Choroid plexus epithelial cell (primary cell): ENCODE measurements at regions not wholly inside any gene's neighbourhood (a gene's known extent, or its start where the extent isn't known, plus 50 kb on each side); places are given as distances from the start of the nearest gene placed in this dataset.

ENCODE experiments used
- DNase-seq: peaks from one replicate; pipeline ENCODE4 v3.0.0-alpha.2; 2010; ENCODE audit warnings: low read depth
- H3K4me3 ChIP-seq: 2 replicates; pipeline ENCODE4 v1.5.1; 2011; ENCODE audit warnings: low read depth, mild to moderate bottlenecking, control low read depth, low read length, moderate library complexity
- CTCF ChIP-seq: conservative IDR thresholded peaks from 2 replicates; pipeline ENCODE4 v1.5.1; 2011; ENCODE audit warnings: low read depth, mild to moderate bottlenecking, control low read depth, inconsistent platforms, low read length, moderate library complexity

- peak overlapping the region; percentile 94 for H3K4me3 ChIP-seq
- peak; percentile 92 for DNase-seq
- peak; percentile 51 for TF ChIP-seq CTCF
Observed at GRCh38 chr6:27177485-27178406, 69.8 kb upstream of the PRSS16 start.

- no peak for DNase-seq
- no peak for TF ChIP-seq CTCF
- H3K4me3 ChIP-seq, result peak overlapping the region; percentile 94
Observed at GRCh38 chr6:27178407-27178730, 69.1 kb upstream of the PRSS16 start.

- H3K4me3 ChIP-seq, result peak overlapping the region; percentile 94
- DNase-seq, result no peak
- TF ChIP-seq CTCF, result no peak
Observed at GRCh38 chr6:27178860-27179259, 68.6 kb upstream of the PRSS16 start.

- no peak overlapping the region for H3K4me3 ChIP-seq
- no peak for TF ChIP-seq CTCF
- no peak for DNase-seq
Observed at GRCh38 chr6:27183060-27183832, 64.3 kb upstream of the PRSS16 start.

- TF ChIP-seq CTCF, result no peak
- peak overlapping the region; percentile 70 for H3K4me3 ChIP-seq
- peak; percentile 14 for DNase-seq
Observed at GRCh38 chr6:27187231-27188060, 60.1 kb upstream of the PRSS16 start.

GRCh38 chr6:27188061-27188884 lies 59.2 kb upstream of the PRSS16 start:
- TF ChIP-seq CTCF, result no peak
- DNase-seq, result peak; percentile 70
- peak overlapping the region; percentile 70 for H3K4me3 ChIP-seq
